COR-L47 (cell line): ENCODE measurements at regions not wholly inside any gene's neighbourhood (a gene's known extent, or its start where the extent isn't known, plus 50 kb on each side); places are given as distances from the start of the nearest gene placed in this dataset.

Experiments
- DNase-seq: peaks from one replicate; lab custom pipeline; 2025; lab: John Stamatoyannopoulos, UW

GRCh38 chr4:121226362-121226761 lies 62.2 kb upstream of the TNIP3 start:
- no peak for DNase-seq

GRCh38 chr4:121221608-121222007 lies 57.5 kb upstream of the TNIP3 start:
- no peak for DNase-seq

GRCh38 chr4:121221201-121221600 lies 57.1 kb upstream of the TNIP3 start:
- DNase-seq = no peak

- DNase-seq = no peak
Observed at GRCh38 chr4:121220698-121221097, 56.6 kb upstream of the TNIP3 start.

- no peak for DNase-seq
Observed at GRCh38 chr4:121219227-121219626, 55.1 kb upstream of the TNIP3 start.

- no peak for DNase-seq
Observed at GRCh38 chr4:121217351-121217750, 53.2 kb upstream of the TNIP3 start.

GRCh38 chr4:121216461-121216860 lies 52.3 kb upstream of the TNIP3 start:
- DNase-seq = no peak

GRCh38 chr4:121213940-121214339 lies 49.8 kb upstream of the TNIP3 start:
- no peak for DNase-seq
